K562 (cell line): ENCODE measurements at regions not wholly inside any gene's neighbourhood (a gene's known extent, or its start where the extent isn't known, plus 50 kb on each side); places are given as distances from the start of the nearest gene placed in this dataset.

Experiments
- ATAC-seq: fragments of 200-7000 bp; cut with Tn5 transposase; 3 replicates; pipeline ENCODE4 v1.9.1; 2020; ENCODE audit warnings: moderate library complexity
- BruUV-seq: library from RNA; stranded (reverse); fragments of 400-500 nt; replicated peaks from 2 replicates; lab custom pipeline; 2021; lab: Mats Ljungman, UMichigan
- CTCF ChIA-PET: fragments of 300-600 bp; formaldehyde crosslinking; extraction: SDS; loops from one replicate; lab custom pipeline; 2021; ENCODE audit warnings: low intra/inter-chr PET ratio; lab: Yijun Ruan, JAX
- POLR2A ChIA-PET: fragments of 300-600, 350-650 bp; sonication (Branson Sonifier 250); formaldehyde crosslinking; extraction: SDS; loops from one replicate; lab custom pipeline; 2021; ENCODE audit warnings: antibody characterized with exemption, inconsistent platforms; lab: Yijun Ruan, JAX
- DNase-seq, 4 experiments: peaks; one replicate each; pipeline versions ENCODE4 v3.0.0 to v3.0.0-alpha.2; 2011 to 2018; ENCODE audit warnings: low spot score in 3 of 4, mixed read lengths in 3 of 4; ENCODE audit errors: extremely low read depth in 1 of 4
- FAIRE-seq: peaks from 2 replicates; lab custom pipeline; 2011; peaks lifted over from hg19 to GRCh38; lab: Jason Lieb, UNC
- H2AFZ ChIP-seq: 2 replicates; pipeline ENCODE4 v1.6.0; 2011; ENCODE audit warnings: low read depth, low read length, control low read depth, inconsistent platforms
- H3K27ac ChIP-seq: fragments of 200-600 bp; 3 replicates; pipeline ENCODE4 v1.8.0; 2011; ENCODE audit warnings: low read depth, mild to moderate bottlenecking, control low read depth, inconsistent platforms, low read length, moderate library complexity, mixed read lengths; ENCODE audit errors: extremely low read depth
- H3K27me3 ChIP-seq, 2 experiments: fragments of 300-600 bp in 1 of 2; 2 replicates in 1 of 2; 3 replicates in 1 of 2; pipeline versions ENCODE4 v1.6.0 to v1.8.0; 2011; ENCODE audit warnings: inconsistent platforms in 2 of 2, low read length in 2 of 2, mild to moderate bottlenecking in 1 of 2, mixed read lengths in 1 of 2, moderate library complexity in 1 of 2; ENCODE audit not compliant: control insufficient read depth in 2 of 2, insufficient read depth in 2 of 2
- H3K36me3 ChIP-seq: fragments of 300-600 bp; 3 replicates; pipeline ENCODE4 v1.8.0; 2011; ENCODE audit warnings: mild to moderate bottlenecking, low read length, inconsistent platforms; ENCODE audit not compliant: control insufficient read depth, insufficient read depth
- H3K4me1 ChIP-seq, 2 experiments: fragments of 200-600 bp in 1 of 2; replicated peaks in 1 of 2; 2 replicates in 1 of 2; 3 replicates in 1 of 2; pipeline versions ENCODE4 v1.5.1 to v1.8.0; 2011; ENCODE audit warnings: inconsistent platforms in 2 of 2, low read length in 2 of 2, mild to moderate bottlenecking in 1 of 2, mixed read lengths in 1 of 2, moderate library complexity in 1 of 2; ENCODE audit not compliant: control insufficient read depth in 2 of 2, insufficient read depth in 2 of 2
- H3K4me2 ChIP-seq: 2 replicates; pipeline ENCODE4 v1.6.1; 2011; ENCODE audit warnings: low read length, control low read depth, inconsistent platforms, mixed read lengths; ENCODE audit not compliant: insufficient read depth
- H3K4me3 ChIP-seq: fragments of 200-600 bp; sonication (generic), shearing (Covaris generic); 2 replicates; pipeline ENCODE4 v1.5.1; 2016; ENCODE audit warnings: control low read depth, inconsistent platforms
- H3K79me2 ChIP-seq: fragments of 200-600 bp; 3 replicates; pipeline ENCODE4 v1.8.0; 2011; ENCODE audit warnings: low read length, inconsistent platforms; ENCODE audit not compliant: control insufficient read depth, insufficient read depth
- H3K9ac ChIP-seq, 2 experiments: 2 replicates each; pipeline versions ENCODE4 v1.6.0 to v1.6.1; 2011; ENCODE audit warnings: low read depth in 2 of 2, low read length in 2 of 2, control low read depth in 1 of 2, inconsistent platforms in 1 of 2, mild to moderate bottlenecking in 1 of 2, mixed read lengths in 1 of 2; ENCODE audit not compliant: insufficient read depth in 1 of 2
- H3K9me1 ChIP-seq: one replicate; pipeline ENCODE4 v1.6.0; 2011; ENCODE audit warnings: inconsistent platforms, mild to moderate bottlenecking, low read length, moderate library complexity; ENCODE audit not compliant: control insufficient read depth, insufficient read depth
- H3K9me3 ChIP-seq: replicated peaks from 2 replicates; pipeline ENCODE4 v1.5.1; 2011; ENCODE audit warnings: low read depth, low read length, inconsistent platforms; ENCODE audit not compliant: control insufficient read depth, insufficient read depth
- H4K20me1 ChIP-seq: replicated peaks from 2 replicates; pipeline ENCODE4 v1.6.1; 2011; ENCODE audit warnings: low read length, inconsistent platforms, mixed read lengths; ENCODE audit not compliant: control insufficient read depth, insufficient read depth
- CBX8 ChIP-seq: fragments of 200-600 bp; sonication (generic); IDR thresholded peaks from 2 replicates; pipeline ENCODE4 v1.6.1; 2012; ENCODE audit warnings: borderline replicate concordance, mixed run types, low read depth, mild to moderate bottlenecking, moderate library complexity, mixed read lengths, low read length, control low read depth, inconsistent platforms; ENCODE audit not compliant: poor library complexity, severe bottlenecking; ENCODE audit errors: extremely low read depth
- CREBBP ChIP-seq: IDR thresholded peaks from one replicate; pipeline ENCODE4 v1.6.1; 2012; ENCODE audit warnings: low read depth, mild to moderate bottlenecking, control low read depth, inconsistent platforms, low read length
- HDGF ChIP-seq: fragments of 450-650 bp; IDR thresholded peaks from 2 replicates; pipeline ENCODE4 v1.6.1; 2016
- HMG20A ChIP-seq: fragments of 450-650 bp; formaldehyde crosslinking; conservative IDR thresholded peaks from 2 replicates; pipeline ENCODE4 v1.4.0; 2020; ENCODE audit warnings: mild to moderate bottlenecking, mixed read lengths
- PHF8 ChIP-seq: fragments of 200-600 bp; sonication (generic); IDR thresholded peaks from 2 replicates; pipeline ENCODE4 v1.6.1; 2012; ENCODE audit warnings: mixed run types, mild to moderate bottlenecking, inconsistent platforms, low read length, moderate library complexity, borderline replicate concordance
- SREBF1 ChIP-seq: fragments of 150-350 bp; IDR thresholded peaks from 2 replicates; pipeline ENCODE4 v1.6.1; 2014; ENCODE audit warnings: antibody characterized with exemption, low read depth, low read length, borderline replicate concordance
- TEAD4 ChIP-seq, 2 experiments: sonication (generic) in 1 of 2; formaldehyde crosslinking in 1 of 2; IDR thresholded peaks; 2 replicates each; pipeline versions ENCODE4 v1.6.1 to v1.8.0; 2012 to 2022; ENCODE audit warnings: borderline replicate concordance in 1 of 2, inconsistent platforms in 1 of 2, low read length in 1 of 2, mild to moderate bottlenecking in 1 of 2, missing genetic modification reagents in 1 of 2
- THAP7 ChIP-seq: fragments of 250-450 bp; sonication (Bioruptor Pico); IDR thresholded peaks from 2 replicates; pipeline ENCODE4 v1.5.0; 2021
- WGBS: fragments of 100-300 bp; shearing (Covaris generic); methylation state at CpG from one replicate; pipeline ENCODE4 v1.1.6; 2016; ENCODE audit warnings: low coverage, mixed read lengths; ENCODE audit not compliant: insufficient coverage; ENCODE audit errors: missing lambda C conversion rate; 5-methylcytosine and 5-hydroxymethylcytosine counted together
- in situ Hi-C: fragments of 300-500 bp; cut with MboI; formaldehyde crosslinking; loops from 4 replicates; pipeline ENCODE4 v1.15.0; 2018; ENCODE audit warnings: inconsistent platforms, mixed read lengths
- intact Hi-C: fragments of 100-400 bp; cut with micrococcal nuclease; formaldehyde crosslinking; loops from 2 replicates; pipeline ENCODE4 v1.14.2; 2022

GRCh38 chr6:71114544-71114943 is 157.7 kb upstream of the B3GAT2 start:
- WGBS, result 0% methylated on average over 4 of the region's 4 CpGs
- no peaks in the 10 kb centered on the region for H3K79me2 ChIP-seq
- H4K20me1 ChIP-seq, result no peaks in the 10 kb centered on the region
- no peak overlapping the region for H3K4me3 ChIP-seq
- no peaks in the 10 kb centered on the region for H3K4me1 ChIP-seq
- ATAC-seq, result no peak
- no peak overlapping the region for H3K27ac ChIP-seq
- no peak for FAIRE-seq
- CTCF ChIA-PET, result no interaction called here
- intact Hi-C loops, result no loop called here
- H3K9me1 ChIP-seq, result no peaks in the 10 kb centered on the region
- H3K36me3 ChIP-seq, result no peaks in the 10 kb centered on the region
- TF ChIP-seq PHF8 (no peak), HMG20A (CRISPR knock-in tag) (no peak)
- TF ChIP-seq, all 486 proteins: peak for 0
- no TSS peak for BruUV-seq
- no peaks in the 10 kb centered on the region for H3K27me3 ChIP-seq
- no peak overlapping the region for H3K9ac ChIP-seq
- in situ Hi-C loops, result no loop called here
- H2AFZ ChIP-seq, result no peak overlapping the region
- DNase-seq, result no peak
- H3K9me3 ChIP-seq, result no peaks in the 10 kb centered on the region
- POLR2A ChIA-PET, result no interaction called here
- H3K4me2 ChIP-seq, result no peak overlapping the region

GRCh38 chr6:71114986-71115385 is 158.1 kb upstream of the B3GAT2 start:
- no TSS peak for BruUV-seq

More at GRCh38 chr6:71114986-71115385, 158.1 kb upstream of the B3GAT2 start:
- Histone ChIP-seq H3K9ac (no peak overlapping the region), H3K27me3 (no peaks in the 10 kb centered on the region), H4K20me1 (no peaks in the 10 kb centered on the region), H3K4me3 (no peak overlapping the region), H2AFZ (no peak overlapping the region), H3K4me2 (no peak overlapping the region), H3K4me1 (no peaks in the 10 kb centered on the region), H3K9me1 (no peaks in the 10 kb centered on the region), H3K79me2 (no peaks in the 10 kb centered on the region), H3K36me3 (no peaks in the 10 kb centered on the region), H3K27ac (no peak overlapping the region), H3K9me3 (no peaks in the 10 kb centered on the region)
- TF ChIP-seq HDGF, result no peak
- TF ChIP-seq CREBBP, result no peak
- TF ChIP-seq TEAD4 (IDR thresholded peaks at IDR 0.05; ENCODE audit: low read length), result no peak
- TF ChIP-seq TEAD4 (CRISPR knock-in tag; IDR thresholded peaks at IDR 0.05; ENCODE audit: borderline replicate concordance), result no peak
- no peak for TF ChIP-seq CBX8
- TF ChIP-seq THAP7, result no peak
- no peak for TF ChIP-seq SREBF1
- in situ Hi-C loops (no loop called here), intact Hi-C loops (no loop called here)
- ATAC-seq (no peak), DNase-seq (no peak), FAIRE-seq (no peak)
- POLR2A ChIA-PET, result no interaction called here
- CTCF ChIA-PET, result no interaction called here
